Choroid plexus epithelial cell (primary cell): ENCODE measurements at regions not wholly inside any gene's neighbourhood (a gene's known extent, or its start where the extent isn't known, plus 50 kb on each side); places are given as distances from the start of the nearest gene placed in this dataset.
A peak's percentile ranks its signal among the peaks of the same experiment; 100 is the strongest.

Source experiments
- DNase-seq: peaks from one replicate; pipeline ENCODE4 v3.0.0-alpha.2; 2010; ENCODE audit warnings: low read depth
- H3K4me3 ChIP-seq: 2 replicates; pipeline ENCODE4 v1.5.1; 2011; ENCODE audit warnings: low read depth, mild to moderate bottlenecking, control low read depth, low read length, moderate library complexity
- CTCF ChIP-seq: conservative IDR thresholded peaks from 2 replicates; pipeline ENCODE4 v1.5.1; 2011; ENCODE audit warnings: low read depth, mild to moderate bottlenecking, control low read depth, inconsistent platforms, low read length, moderate library complexity

GRCh38 chr10:60502621-60503020 is 112.9 kb upstream of the ANK3 start:
- no peak overlapping the region for H3K4me3 ChIP-seq
- DNase-seq = no peak
- no peak for TF ChIP-seq CTCF

GRCh38 chr10:60498985-60499384 is 109.3 kb upstream of the ANK3 start:
- no peak for DNase-seq
- H3K4me3 ChIP-seq = no peak overlapping the region
- TF ChIP-seq CTCF = no peak

GRCh38 chr10:60497364-60497763 is 107.7 kb upstream of the ANK3 start:
- no peak overlapping the region for H3K4me3 ChIP-seq
- no peak for TF ChIP-seq CTCF
- DNase-seq = no peak

GRCh38 chr10:60496181-60496580 is 106.5 kb upstream of the ANK3 start:
- peak; percentile 38 for DNase-seq
- H3K4me3 ChIP-seq = no peak overlapping the region
- no peak for TF ChIP-seq CTCF

- H3K4me3 ChIP-seq = no peak overlapping the region
- TF ChIP-seq CTCF = peak; percentile 45
- DNase-seq = peak; percentile 68
These were observed 105.8 kb upstream of the ANK3 start for GRCh38 chr10:60495338-60496055.

- H3K4me3 ChIP-seq = no peak overlapping the region
- no peak for TF ChIP-seq CTCF
- DNase-seq = no peak
These were observed 105.1 kb upstream of the ANK3 start for GRCh38 chr10:60494774-60495173.

- DNase-seq = no peak
- H3K4me3 ChIP-seq = no peak overlapping the region
- no peak for TF ChIP-seq CTCF
These were observed 101.5 kb upstream of the ANK3 start for GRCh38 chr10:60491162-60491561.
